Retinal pigment epithelial cell (primary cell): ENCODE measurements at regions not wholly inside any gene's neighbourhood (a gene's known extent, or its start where the extent isn't known, plus 50 kb on each side); places are given as distances from the start of the nearest gene placed in this dataset.

Source experiments
- DNase-seq: peaks from one replicate; pipeline ENCODE4 v3.0.0-alpha.2; 2010; ENCODE audit warnings: low read depth
- H3K4me3 ChIP-seq: 2 replicates; pipeline ENCODE4 v1.5.1; 2011; ENCODE audit warnings: mild to moderate bottlenecking, low read length, control low read depth, moderate library complexity
- TF ChIP-seq, protein P1 (sequence below): conservative IDR thresholded peaks from 2 replicates; pipeline ENCODE4 v1.5.1; 2011; ENCODE audit warnings: low read depth, low read length, control low read depth, inconsistent platforms

DNA sequence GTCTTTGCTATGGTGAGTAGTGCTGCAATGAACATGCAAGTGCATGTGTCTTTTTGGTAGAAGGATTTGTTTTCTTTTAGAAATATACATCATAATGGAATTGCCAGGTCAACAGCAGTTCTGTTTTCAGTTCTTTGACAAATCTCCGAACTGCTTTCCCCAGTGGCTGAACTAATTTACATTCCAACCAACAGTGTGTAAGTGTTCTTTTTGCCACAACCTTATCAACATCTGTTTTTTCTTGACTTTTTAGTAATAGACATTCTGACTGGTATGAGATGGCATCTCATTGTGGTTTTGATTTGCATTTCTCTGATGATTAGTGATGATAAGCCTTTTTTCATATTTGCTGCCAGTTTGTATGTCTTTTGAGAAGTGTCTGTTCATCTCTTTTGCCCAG lies 406.3 kb downstream of the DTHD1 start:
- no peak for DNase-seq
- no peak overlapping the region for H3K4me3 ChIP-seq
- TF ChIP-seq, protein P1, sequence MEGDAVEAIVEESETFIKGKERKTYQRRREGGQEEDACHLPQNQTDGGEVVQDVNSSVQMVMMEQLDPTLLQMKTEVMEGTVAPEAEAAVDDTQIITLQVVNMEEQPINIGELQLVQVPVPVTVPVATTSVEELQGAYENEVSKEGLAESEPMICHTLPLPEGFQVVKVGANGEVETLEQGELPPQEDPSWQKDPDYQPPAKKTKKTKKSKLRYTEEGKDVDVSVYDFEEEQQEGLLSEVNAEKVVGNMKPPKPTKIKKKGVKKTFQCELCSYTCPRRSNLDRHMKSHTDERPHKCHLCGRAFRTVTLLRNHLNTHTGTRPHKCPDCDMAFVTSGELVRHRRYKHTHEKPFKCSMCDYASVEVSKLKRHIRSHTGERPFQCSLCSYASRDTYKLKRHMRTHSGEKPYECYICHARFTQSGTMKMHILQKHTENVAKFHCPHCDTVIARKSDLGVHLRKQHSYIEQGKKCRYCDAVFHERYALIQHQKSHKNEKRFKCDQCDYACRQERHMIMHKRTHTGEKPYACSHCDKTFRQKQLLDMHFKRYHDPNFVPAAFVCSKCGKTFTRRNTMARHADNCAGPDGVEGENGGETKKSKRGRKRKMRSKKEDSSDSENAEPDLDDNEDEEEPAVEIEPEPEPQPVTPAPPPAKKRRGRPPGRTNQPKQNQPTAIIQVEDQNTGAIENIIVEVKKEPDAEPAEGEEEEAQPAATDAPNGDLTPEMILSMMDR = no peak

GRCh38 chr4:36692586-36692985 lies 411.2 kb downstream of the DTHD1 start:
- TF ChIP-seq, protein P1 = no peak
- no peak overlapping the region for H3K4me3 ChIP-seq
- no peak for DNase-seq

- TF ChIP-seq, protein P1 = no peak
- no peak overlapping the region for H3K4me3 ChIP-seq
- DNase-seq = no peak
Observed at GRCh38 chr4:36702245-36702644, 420.8 kb downstream of the DTHD1 start.

GRCh38 chr4:36704289-36704688 lies 422.9 kb downstream of the DTHD1 start:
- TF ChIP-seq, protein P1 = no peak
- DNase-seq = no peak
- H3K4me3 ChIP-seq = no peak overlapping the region

- TF ChIP-seq, protein P1 = no peak
- no peak overlapping the region for H3K4me3 ChIP-seq
- DNase-seq = no peak
Observed at GRCh38 chr4:36709991-36710390, 428.6 kb downstream of the DTHD1 start.

DNA sequence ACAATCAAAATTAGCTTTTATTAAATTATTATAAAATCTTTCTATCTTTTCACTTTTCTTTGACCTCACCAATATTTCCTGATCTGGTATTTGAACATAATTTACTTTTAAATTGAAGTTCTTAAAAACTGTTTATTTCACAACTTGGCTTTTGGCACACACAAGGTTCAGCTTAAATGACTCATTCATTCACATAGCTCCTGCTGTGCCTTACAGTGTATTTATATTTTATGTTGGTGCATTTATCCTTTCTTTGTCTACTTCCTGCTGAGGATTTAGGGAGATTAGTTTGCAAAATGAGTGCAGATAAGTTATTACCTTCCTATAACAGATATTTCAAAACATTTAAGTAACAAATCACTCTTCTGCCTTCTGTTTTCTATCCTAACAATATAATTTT lies 430.6 kb downstream of the DTHD1 start:
- TF ChIP-seq, protein P1 = no peak
- no peak overlapping the region for H3K4me3 ChIP-seq
- peak; percentile 52 for DNase-seq

DNA sequence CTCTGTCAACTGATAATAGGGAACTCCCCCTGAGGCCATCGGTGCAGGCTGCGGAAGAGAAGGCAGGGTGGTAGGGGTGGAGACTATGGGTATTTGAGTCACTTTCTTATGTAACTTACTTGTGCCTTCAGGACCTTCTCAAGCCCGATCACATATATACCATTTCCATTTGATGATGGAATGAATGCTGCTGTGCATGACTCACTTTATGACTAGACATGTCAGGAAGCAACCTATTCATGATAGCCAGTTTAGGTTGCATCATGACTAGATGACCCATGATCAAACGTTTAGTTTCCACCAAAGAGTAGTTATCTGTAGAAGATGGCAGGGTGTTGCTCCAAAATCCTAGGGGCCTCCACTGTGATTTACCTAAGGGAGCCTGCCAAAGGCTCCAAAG lies 435.5 kb downstream of the DTHD1 start:
- no peak for DNase-seq
- TF ChIP-seq, protein P1 = no peak

More for the DNA sequence above, 435.5 kb downstream of the DTHD1 start:
- H3K4me3 ChIP-seq = no peak overlapping the region
